Tibial nerve (tissue), 4 donors: ENCODE measurements at regions not wholly inside any gene's neighbourhood (a gene's known extent, or its start where the extent isn't known, plus 50 kb on each side); places are given as distances from the start of the nearest gene placed in this dataset.

Source experiments
- CTCF ChIP-seq, 5 experiments: fragments of 200-600 bp in 3 of 5; fragments of 450-650 bp in 2 of 5; sonication (generic) in 3 of 5; IDR thresholded peaks; one replicate each; pipeline ENCODE4 v1.5.1; 2016 to 2019; ENCODE audit warnings: antibody characterized with exemption in 5 of 5, mild to moderate bottlenecking in 3 of 5, moderate library complexity in 2 of 5
- EP300 ChIP-seq, 2 donors: sonication (generic); formaldehyde crosslinking; IDR thresholded peaks; one replicate each; pipeline ENCODE4 v1.6.1; 2017; ENCODE audit warnings: antibody characterized with exemption in 2 of 2, mild to moderate bottlenecking in 1 of 2

DNA sequence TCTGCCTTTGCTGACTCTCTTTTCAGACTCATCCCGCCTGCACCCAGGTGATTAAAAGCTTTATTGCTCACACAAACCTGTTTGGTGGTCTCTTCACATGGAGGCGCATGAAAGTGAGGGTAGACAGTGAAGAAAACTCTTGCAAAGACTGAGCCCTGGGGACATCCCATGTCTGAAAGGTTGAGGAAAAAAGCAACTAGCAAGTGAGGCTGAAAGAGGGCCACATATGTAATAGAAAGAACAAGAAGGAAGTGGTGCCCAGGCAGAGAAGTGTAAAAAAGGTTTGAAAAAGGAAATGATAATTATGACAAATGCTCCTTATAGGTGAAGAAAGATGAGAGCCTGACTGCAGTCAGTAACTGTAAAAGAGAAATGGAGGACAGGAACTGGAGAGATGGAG lies 115.9 kb upstream of the NEK7 start:
- TF ChIP-seq EP300 (IDR thresholded peaks at IDR 0.05) (no peak), CTCF (IDR thresholded peaks at IDR 0.05) (no peak)
